HG03521 (cell line): ENCODE measurements at regions not wholly inside any gene's neighbourhood (a gene's known extent, or its start where the extent isn't known, plus 50 kb on each side); places are given as distances from the start of the nearest gene placed in this dataset.

Experiments
- ATAC-seq: cut with Tn5 transposase; IDR thresholded peaks from one replicate; pipeline ENCODE4 v1.9.1; 2021; ENCODE audit warnings: mild to moderate bottlenecking, moderate library complexity; ENCODE audit not compliant: unreplicated experiment

GRCh38 chr18:6644836-6645627 lies 84.5 kb upstream of the ARHGAP28 start:
- no peak for ATAC-seq

GRCh38 chr18:6646801-6647200 lies 82.7 kb upstream of the ARHGAP28 start:
- no peak for ATAC-seq

DNA sequence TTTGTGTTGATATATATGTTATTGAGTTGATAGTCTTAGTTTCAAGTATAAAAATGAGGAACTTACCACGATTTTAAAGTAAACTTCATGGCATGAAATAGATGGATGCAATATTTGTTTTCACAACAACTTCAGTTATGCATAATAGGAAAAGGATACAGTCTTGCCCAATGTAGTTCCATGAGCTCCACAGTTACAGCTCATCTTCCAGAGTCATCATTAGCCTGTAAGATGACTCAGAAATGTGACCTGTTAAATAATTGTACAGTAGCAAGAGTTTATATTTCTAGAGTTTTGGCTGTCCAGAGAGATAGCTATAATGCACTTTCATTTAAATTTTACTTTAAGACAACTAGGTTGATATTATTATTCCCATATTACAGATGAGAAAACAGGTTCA lies 80.9 kb upstream of the ARHGAP28 start:
- ATAC-seq: no peak

DNA sequence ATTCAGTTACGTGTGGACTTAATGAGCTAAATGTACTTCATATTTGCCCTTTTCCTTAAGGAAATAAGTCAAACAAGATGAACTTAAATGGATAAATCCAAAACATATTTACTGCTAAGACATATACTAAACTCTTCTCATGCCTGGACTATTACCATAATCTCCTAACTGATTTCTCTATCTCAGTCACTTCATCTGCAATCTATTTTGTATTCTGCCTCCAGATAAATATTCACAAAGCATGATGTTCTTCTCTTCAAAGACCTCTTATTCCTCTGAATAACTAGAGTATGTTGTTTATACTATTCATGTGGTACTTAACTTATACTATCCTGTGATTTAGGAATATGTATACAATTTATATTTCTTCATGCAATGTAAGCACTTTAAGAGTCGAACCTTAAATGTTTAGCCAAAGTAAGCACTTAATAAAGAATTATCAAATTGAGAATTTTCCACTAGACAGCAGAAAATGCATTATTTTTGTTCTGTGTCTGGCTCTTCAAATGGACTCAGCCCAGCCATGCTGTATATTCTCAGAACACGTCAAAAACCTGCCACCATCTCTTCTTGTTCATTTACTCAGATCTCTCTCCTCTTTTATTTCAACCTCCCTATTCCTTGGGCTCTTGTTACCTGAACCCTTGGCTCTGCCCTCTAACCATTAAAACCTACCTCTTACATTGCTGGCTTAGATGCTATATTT lies 79.9 kb upstream of the ARHGAP28 start:
- no peak for ATAC-seq

GRCh38 chr18:6650127-6650507 lies 79.4 kb upstream of the ARHGAP28 start:
- no peak for ATAC-seq

- ATAC-seq: no peak
These were observed 78.8 kb upstream of the ARHGAP28 start for GRCh38 chr18:6650747-6651146.

GRCh38 chr18:6652098-6652497 lies 77.4 kb upstream of the ARHGAP28 start:
- no peak for ATAC-seq

DNA sequence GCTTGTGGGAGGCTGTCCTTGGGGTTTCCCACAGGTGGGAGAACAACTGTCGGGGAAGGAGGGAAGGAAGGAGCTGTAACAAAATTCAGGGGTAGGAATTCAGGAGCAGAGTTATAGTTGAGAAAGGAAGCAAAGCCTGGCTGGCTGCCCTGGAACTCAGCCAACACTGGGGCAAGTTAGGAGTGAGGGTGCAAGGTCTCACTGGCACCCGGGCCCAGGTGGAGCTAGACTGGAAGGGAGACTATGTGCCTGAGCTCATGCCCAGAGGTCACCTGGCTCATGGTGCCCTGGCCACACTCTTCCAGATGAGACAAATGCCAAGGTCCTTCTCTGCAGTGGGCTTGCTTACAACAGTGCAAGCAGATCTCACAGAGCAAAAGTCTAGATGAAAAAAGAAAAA lies 75.6 kb upstream of the ARHGAP28 start:
- ATAC-seq: no peak

GRCh38 chr18:6659963-6660725 lies 69.4 kb upstream of the ARHGAP28 start:
- no peak for ATAC-seq

GRCh38 chr18:6661692-6662415 lies 67.7 kb upstream of the ARHGAP28 start:
- ATAC-seq: no peak

DNA sequence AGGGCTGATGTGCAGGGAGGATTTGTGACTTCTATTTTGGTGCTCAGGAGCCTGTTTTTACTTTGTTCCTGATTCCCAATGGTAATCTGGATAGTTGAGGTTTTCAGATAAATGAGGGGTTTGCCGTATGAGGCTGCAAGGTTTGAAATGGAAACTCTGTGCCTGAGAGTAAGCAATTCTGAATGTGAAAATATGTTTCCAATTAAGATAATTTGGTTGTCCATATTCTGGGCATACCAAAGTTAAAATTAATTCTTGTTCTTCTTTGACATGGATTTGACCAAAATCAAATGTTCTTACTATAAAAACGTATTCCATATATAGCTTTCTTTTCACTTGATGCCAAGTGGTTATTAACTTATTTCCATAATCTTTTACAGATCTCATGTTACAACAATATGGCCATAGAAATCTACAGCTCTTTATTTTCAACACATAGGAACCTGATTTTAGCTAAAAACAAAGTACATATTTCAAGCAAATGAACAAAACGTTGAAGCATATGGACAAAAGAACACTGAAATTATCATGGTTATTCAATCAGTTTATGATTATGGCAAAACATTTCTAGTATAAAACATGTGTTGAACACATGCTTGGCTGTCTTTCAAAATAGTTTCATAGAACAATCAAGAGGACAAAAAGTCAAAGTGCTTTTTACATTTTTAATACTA lies 63.4 kb upstream of the ARHGAP28 start:
- no peak for ATAC-seq

- no peak for ATAC-seq
These were observed 60.7 kb upstream of the ARHGAP28 start for GRCh38 chr18:6668836-6669235.

DNA sequence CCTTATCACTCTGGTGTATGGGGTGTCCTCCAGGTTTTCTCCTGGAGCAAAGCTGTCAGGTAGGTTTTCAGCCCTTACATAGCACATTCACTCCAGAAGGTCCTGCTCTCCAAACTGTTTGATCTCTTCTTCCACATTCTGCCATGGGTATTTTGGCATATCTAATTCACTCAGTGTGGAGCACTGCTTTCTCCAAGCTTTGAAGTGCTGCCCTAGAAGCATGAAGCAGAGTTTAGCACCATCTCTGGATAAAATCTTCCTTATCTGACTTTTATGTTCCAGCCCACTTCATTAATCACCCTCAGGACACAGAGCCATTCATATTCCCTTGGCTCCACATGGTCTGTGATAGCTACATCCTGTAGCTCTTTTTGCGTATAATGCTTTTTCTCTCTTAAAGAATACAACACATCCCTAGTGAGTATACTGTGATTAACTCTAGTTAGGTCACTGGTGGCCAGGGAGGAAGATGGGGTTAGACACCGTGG lies 56.7 kb upstream of the ARHGAP28 start:
- no peak for ATAC-seq

GRCh38 chr18:6677086-6677485 lies 52.4 kb upstream of the ARHGAP28 start:
- ATAC-seq: no peak

- ATAC-seq: no peak
These were observed 50.3 kb upstream of the ARHGAP28 start for GRCh38 chr18:6679201-6679600.
